ENCODE measurements at regions not wholly inside any gene's neighbourhood (a gene's known extent, or its start where the extent isn't known, plus 50 kb on each side); places are given as distances from the start of the nearest gene placed in this dataset.
A peak's percentile ranks its signal among the peaks of the same experiment; 100 is the strongest.
"Not testable (repeated sequence)": the region's sequence is repeated elsewhere in the genome, so short reads cannot be mapped to it uniquely, and the experiment has no call there.

- peaks cover 6% of the 10 kb centered on the region for H3K4me1 Mint-ChIP-seq (ENCODE audit: low read depth, unreplicated experiment)
- peak overlapping the region; percentile 48 for H3K27ac Mint-ChIP-seq (ENCODE audit: unreplicated experiment)
- no peaks in the 10 kb centered on the region for H3K36me3 ChIP-seq (ENCODE audit: control insufficient read depth, insufficient read depth, low read length)
- DNase-seq = no peak
- TF ChIP-seq CTCF (IDR thresholded peaks at IDR 0.05; ENCODE audit: insufficient read depth in 1 of 2, low read depth in 1 of 2, low read length in 1 of 2, severe bottlenecking in 1 of 2, unreplicated experiment in 1 of 2) = no peak
- H3K4me3 ChIP-seq (ENCODE audit: low read depth, low read length) = no peak overlapping the region
- ChIA-PET CTCF (interaction anchor here (0.6 to 1.0 kb wide), 2 partner anchors 29 to 31 kb away, joined by 3 read pairs; no protein-coding TSS in a partner anchor), POLR2A (no interaction called here)
- no peaks in the 10 kb centered on the region for H3K27me3 Mint-ChIP-seq (ENCODE audit: insufficient read depth, unreplicated experiment)
- no peaks in the 10 kb centered on the region for H3K9me3 Mint-ChIP-seq (ENCODE audit: unreplicated experiment)
- no peaks in the 10 kb centered on the region for H3K27me3 ChIP-seq (replicated peaks; ENCODE audit: control insufficient read depth, insufficient read depth, low read length)
- no peak overlapping the region for H3K4me3 Mint-ChIP-seq (ENCODE audit: unreplicated experiment)
- H3K9me3 ChIP-seq = no peaks in the 10 kb centered on the region
- peaks cover 14% of the 10 kb centered on the region for H3K36me3 Mint-ChIP-seq (ENCODE audit: insufficient read depth, unreplicated experiment)
- H3K4me1 ChIP-seq = peaks cover 8% of the 10 kb centered on the region
- BruUV-seq (replicated peaks) = no TSS peak
- intact Hi-C loops (cut with micrococcal nuclease; ENCODE audit: unreplicated experiment) = no loop called here
Observed at GRCh38 chr2:231644426-231644825, 51.8 kb downstream of the TEX44 start.

DNA sequence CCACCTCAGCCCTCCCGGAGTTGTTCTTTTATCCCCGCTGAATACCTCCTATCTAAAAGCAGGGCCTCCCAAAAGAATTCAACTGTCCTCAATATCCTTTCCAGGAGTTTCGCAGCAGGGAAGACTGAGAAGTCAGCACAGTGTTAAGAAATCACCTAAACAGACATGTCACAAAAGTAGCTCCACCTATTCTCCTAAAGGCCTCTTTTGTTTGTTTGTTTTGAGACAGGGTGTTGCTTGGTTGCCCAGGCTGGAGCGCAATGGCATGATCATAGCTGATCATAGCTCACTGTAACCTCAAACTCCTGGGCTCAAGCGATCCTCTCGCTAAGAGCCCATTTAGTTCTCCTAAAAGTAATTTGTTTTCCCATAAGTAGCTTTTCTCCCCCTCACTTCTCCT lies 53.8 kb downstream of the TEX44 start:
- Mint-ChIP-seq H3K4me1 (ENCODE audit: low read depth, unreplicated experiment) (peaks cover 6% of the 10 kb centered on the region), H3K27me3 (ENCODE audit: insufficient read depth, unreplicated experiment) (no peaks in the 10 kb centered on the region), H3K9me3 (ENCODE audit: unreplicated experiment) (no peaks in the 10 kb centered on the region), H3K27ac (ENCODE audit: unreplicated experiment) (no peak overlapping the region), H3K4me3 (ENCODE audit: unreplicated experiment) (no peak overlapping the region), H3K36me3 (ENCODE audit: insufficient read depth, unreplicated experiment) (peaks cover 14% of the 10 kb centered on the region)
- TF ChIP-seq CTCF (IDR thresholded peaks at IDR 0.05; ENCODE audit: insufficient read depth in 1 of 2, low read depth in 1 of 2, low read length in 1 of 2, severe bottlenecking in 1 of 2, unreplicated experiment in 1 of 2) = no peak
- POLR2A ChIA-PET = interaction anchor here (0.8 kb wide), 1 partner anchor 14 kb away, joined by 3 read pairs; no protein-coding TSS in a partner anchor
- Histone ChIP-seq H3K9me3 (no peaks in the 10 kb centered on the region), H3K36me3 (ENCODE audit: control insufficient read depth, insufficient read depth, low read length) (no peaks in the 10 kb centered on the region), H3K27me3 (replicated peaks; ENCODE audit: control insufficient read depth, insufficient read depth, low read length) (no peaks in the 10 kb centered on the region), H3K4me3 (ENCODE audit: low read depth, low read length) (no peak overlapping the region), H3K4me1 (peaks cover 14% of the 10 kb centered on the region)
- CTCF ChIA-PET = interaction anchor here (0.9 to 1.2 kb wide), 2 partner anchors 31 to 67 kb away, joined by 3 to 4 read pairs; no protein-coding TSS in a partner anchor
- intact Hi-C loops (cut with micrococcal nuclease; ENCODE audit: unreplicated experiment) = no loop called here
- DNase-seq = no peak
- no TSS peak for BruUV-seq (replicated peaks)

DNA sequence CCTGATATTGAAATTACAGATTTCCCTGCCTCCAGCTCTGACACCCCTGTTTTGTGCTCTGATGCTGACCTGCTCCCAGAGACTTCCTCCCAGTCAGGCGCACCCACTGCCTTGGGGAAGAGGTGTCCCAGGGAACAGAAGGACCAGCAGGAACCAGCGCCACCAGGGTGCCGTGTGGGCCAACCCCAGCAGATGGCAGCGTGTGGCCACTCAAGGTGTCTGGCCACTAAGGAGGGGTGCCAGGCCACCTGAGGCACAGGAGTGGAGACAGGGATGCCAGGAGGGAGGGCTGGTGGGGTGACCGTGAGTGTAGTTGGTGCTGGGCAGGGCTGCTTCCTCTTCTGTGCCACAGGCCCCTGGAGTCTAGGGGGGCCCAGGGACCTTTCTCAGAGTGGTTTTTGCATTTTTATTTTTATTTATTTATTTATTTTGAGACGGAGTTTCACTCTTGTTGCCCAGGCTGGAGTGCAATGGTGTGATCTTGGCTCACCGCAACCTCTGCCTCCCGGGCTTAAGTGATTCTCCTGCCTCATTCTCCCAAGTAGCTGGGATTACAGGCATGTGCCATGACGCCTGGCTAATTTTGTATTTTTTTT lies 56.0 kb downstream of the TEX44 start:
- POLR2A ChIA-PET = no interaction called here

GRCh38 chr2:231651561-231651960 lies 56.8 kb upstream of the PTMA start:
- POLR2A ChIA-PET = interaction anchor here (0.7 kb wide), 1 partner anchor 9 kb away, joined by 15 read pairs; no protein-coding TSS in a partner anchor
- H3K36me3 Mint-ChIP-seq (ENCODE audit: insufficient read depth, unreplicated experiment); CTCF ChIA-PET: not testable (repeated sequence)

More for the DNA sequence above, 56.0 kb downstream of the TEX44 start:
- H3K9me3 Mint-ChIP-seq (ENCODE audit: unreplicated experiment) = no peaks in the 10 kb centered on the region
- H3K4me1 ChIP-seq = peaks cover 7% of the 10 kb centered on the region
- BruUV-seq (replicated peaks) = no TSS peak
- no peaks in the 10 kb centered on the region for H3K9me3 ChIP-seq
- no peaks in the 10 kb centered on the region for H3K36me3 ChIP-seq (ENCODE audit: control insufficient read depth, insufficient read depth, low read length)
- intact Hi-C loops (cut with micrococcal nuclease; ENCODE audit: unreplicated experiment) = loop anchor here (1.0 kb wide), 2 partner anchors 23 to 27 kb away; no protein-coding TSS in a partner anchor
- DNase-seq = peak; percentile 79 to 84
- H3K36me3 Mint-ChIP-seq (ENCODE audit: insufficient read depth, unreplicated experiment) = peaks cover 6% of the 10 kb centered on the region
- no peaks in the 10 kb centered on the region for H3K27me3 Mint-ChIP-seq (ENCODE audit: insufficient read depth, unreplicated experiment)
- H3K4me3 Mint-ChIP-seq (ENCODE audit: unreplicated experiment) = no peak overlapping the region
- H3K27me3 ChIP-seq (replicated peaks; ENCODE audit: control insufficient read depth, insufficient read depth, low read length) = no peaks in the 10 kb centered on the region
- TF ChIP-seq CTCF (IDR thresholded peaks at IDR 0.05; ENCODE audit: insufficient read depth in 1 of 2, low read depth in 1 of 2, low read length in 1 of 2, severe bottlenecking in 1 of 2, unreplicated experiment in 1 of 2) = peak; percentile 57 to 81
- H3K4me3 ChIP-seq (ENCODE audit: low read depth, low read length) = no peak overlapping the region
- no peak overlapping the region for H3K27ac Mint-ChIP-seq (ENCODE audit: unreplicated experiment)
- CTCF ChIA-PET = no interaction called here
- no peaks in the 10 kb centered on the region for H3K4me1 Mint-ChIP-seq (ENCODE audit: low read depth, unreplicated experiment)

More at GRCh38 chr2:231651561-231651960, 56.8 kb upstream of the PTMA start:
- H3K4me3 ChIP-seq (ENCODE audit: low read depth, low read length); H3K4me3 Mint-ChIP-seq (ENCODE audit: unreplicated experiment); H3K4me1 Mint-ChIP-seq (ENCODE audit: low read depth, unreplicated experiment); H3K9me3 ChIP-seq; H3K4me1 ChIP-seq; H3K27me3 Mint-ChIP-seq (ENCODE audit: insufficient read depth, unreplicated experiment); H3K36me3 ChIP-seq (ENCODE audit: control insufficient read depth, insufficient read depth, low read length); BruUV-seq (replicated peaks); H3K27me3 ChIP-seq (replicated peaks; ENCODE audit: control insufficient read depth, insufficient read depth, low read length); H3K27ac Mint-ChIP-seq (ENCODE audit: unreplicated experiment); DNase-seq; intact Hi-C loops (cut with micrococcal nuclease; ENCODE audit: unreplicated experiment); H3K9me3 Mint-ChIP-seq (ENCODE audit: unreplicated experiment): not testable (repeated sequence)

Data from Caco-2 (cell line).